DND-41 (cell line): ENCODE measurements at regions not wholly inside any gene's neighbourhood (a gene's known extent, or its start where the extent isn't known, plus 50 kb on each side); places are given as distances from the start of the nearest gene placed in this dataset.

ENCODE experiments used
- CTCF ChIP-seq: IDR thresholded peaks from 2 replicates; pipeline ENCODE4 v1.5.1; 2012; ENCODE audit warnings: borderline replicate concordance, low read length, moderate library complexity, mild to moderate bottlenecking; ENCODE audit not compliant: poor library complexity, severe bottlenecking; ENCODE audit errors: extremely low read depth
- EZH2 ChIP-seq: IDR thresholded peaks from 3 replicates; pipeline ENCODE4 v1.6.1; 2012; ENCODE audit warnings: borderline replicate concordance, low read depth, mild to moderate bottlenecking, moderate library complexity, low read length, inconsistent platforms; ENCODE audit not compliant: severe bottlenecking

DNA sequence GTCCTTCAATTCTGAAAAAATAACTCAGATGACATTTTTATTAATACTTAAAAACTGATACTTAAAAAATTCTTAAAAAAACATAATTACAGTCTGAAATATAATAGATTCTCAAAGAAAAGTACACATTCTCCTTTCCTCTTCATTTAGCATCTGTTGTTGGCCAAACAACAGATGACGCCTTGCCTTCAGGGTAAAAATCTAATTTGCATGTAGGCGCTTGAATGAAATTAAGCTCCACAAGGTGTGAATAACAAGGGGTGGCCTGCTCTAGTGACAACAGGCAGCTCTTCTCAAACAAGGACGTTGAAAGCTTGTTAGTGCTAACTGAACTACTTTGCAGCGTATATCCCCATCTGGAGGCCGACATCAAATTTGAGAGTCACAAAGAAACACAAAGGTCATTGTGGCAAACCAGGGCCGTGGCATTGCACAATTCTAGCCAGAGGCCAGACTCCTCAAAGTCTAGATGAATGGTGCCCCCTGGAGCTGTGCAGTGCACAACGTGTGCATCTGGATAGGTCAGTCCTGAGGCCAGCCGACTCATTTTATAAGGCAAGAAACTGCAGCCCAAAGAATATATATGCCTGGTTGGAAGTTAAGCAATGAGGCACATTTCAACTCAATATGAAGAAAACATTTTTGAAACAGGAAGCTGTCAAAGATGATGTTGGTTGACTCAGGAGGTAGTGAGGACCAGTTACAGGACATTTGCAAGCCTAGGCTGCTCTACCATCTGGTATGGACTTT is 459.2 kb upstream of the RUNX1 start:
- TF ChIP-seq CTCF (peak; percentile 53), EZH2 (no peak)
